ENCODE measurements at regions not wholly inside any gene's neighbourhood (a gene's known extent, or its start where the extent isn't known, plus 50 kb on each side); places are given as distances from the start of the nearest gene placed in this dataset.
"Not testable (repeated sequence)": the region's sequence is repeated elsewhere in the genome, so short reads cannot be mapped to it uniquely, and the experiment has no call there.

- H4K20me1 ChIP-seq (ENCODE audit: insufficient read depth) = no peaks in the 10 kb centered on the region
- DNase-seq (ENCODE audit: low read depth, low spot score) (no peak), ATAC-seq (no peak)
- no peak overlapping the region for H3K9ac ChIP-seq (ENCODE audit: low read length)
- no peak overlapping the region for H3K27ac ChIP-seq (ENCODE audit: low read depth, low read length)
- no peaks in the 10 kb centered on the region for H3K36me3 ChIP-seq (ENCODE audit: control insufficient read depth in 1 of 2, insufficient read depth in 2 of 2, low read length in 2 of 2)
- H3K4me2 ChIP-seq (ENCODE audit: low read length) = no peak overlapping the region
- ChIA-PET POLR2A (no interaction called here), RAD21 (ENCODE audit: low non-redundant PET in 1 of 2, low total read pairs in 2 of 2, uncharacterized antibody in 2 of 2, unreplicated experiment in 2 of 2) (no interaction called here), CTCF (no interaction called here)
- no peaks in the 10 kb centered on the region for H3K79me2 ChIP-seq (ENCODE audit: insufficient read depth, low read length)
- intact Hi-C loops (cut with micrococcal nuclease) = no loop called here
- no peaks in the 10 kb centered on the region for H3K9me3 ChIP-seq (ENCODE audit: control insufficient read depth in 1 of 2, insufficient read depth in 1 of 2, low read depth in 1 of 2, low read length in 2 of 2)
- H3K4me3 ChIP-seq (replicated peaks in 1 of 2; ENCODE audit: low read depth in 1 of 2, low read length in 2 of 2) = no peak overlapping the region
- no peaks in the 10 kb centered on the region for H3K4me1 ChIP-seq (ENCODE audit: control insufficient read depth in 1 of 2, insufficient read depth in 2 of 2, low read length in 2 of 2)
- TF ChIP-seq CTCF (IDR thresholded peaks at IDR 0.05 in 2 of 3, conservative IDR thresholded peaks at IDR 0.05 in 1 of 3; ENCODE audit: borderline replicate concordance in 1 of 3, insufficient read depth in 1 of 3, low read depth in 2 of 3, low read length in 2 of 3) (no peak), JUND (IDR thresholded peaks at IDR 0.05) (no peak), YY1 (IDR thresholded peaks at IDR 0.05; ENCODE audit: extremely low read depth, insufficient replicate concordance, low read depth, low read length) (no peak), SIN3A (IDR thresholded peaks at IDR 0.05; ENCODE audit: low read depth) (no peak), POLR2A (IDR thresholded peaks at IDR 0.05; ENCODE audit: borderline replicate concordance, extremely low read depth, insufficient read depth, insufficient read length) (no peak), ZNF274 (IDR thresholded peaks at IDR 0.05; ENCODE audit: low read depth, low read length) (no peak), REST (IDR thresholded peaks at IDR 0.05; ENCODE audit: low read depth) (no peak), SRF (IDR thresholded peaks at IDR 0.05; ENCODE audit: low read depth) (no peak), SP1 (IDR thresholded peaks at IDR 0.05; ENCODE audit: low read depth) (no peak), MAX (IDR thresholded peaks at IDR 0.05) (no peak), TCF7L2 (IDR thresholded peaks at IDR 0.05; ENCODE audit: borderline replicate concordance, extremely low read depth, insufficient read depth, insufficient read length) (no peak), ATF3 (IDR thresholded peaks at IDR 0.05) (no peak), ELF1 (IDR thresholded peaks at IDR 0.05; ENCODE audit: borderline replicate concordance, low read depth) (no peak)
- no peaks in the 10 kb centered on the region for H3K27me3 ChIP-seq (ENCODE audit: insufficient read depth, low read length)
- H2AFZ ChIP-seq (ENCODE audit: low read depth, low read length, poor library complexity, severe bottlenecking) = no peak overlapping the region
- H3K9me2 ChIP-seq (ENCODE audit: insufficient read depth) = no peaks in the 10 kb centered on the region
- no TSS peak for BruUV-seq (replicated peaks)
These were observed 366.4 kb upstream of the FTMT start for GRCh38 chr5:121485281-121485680.

GRCh38 chr5:121485999-121486398 lies 365.7 kb upstream of the FTMT start:
- H2AFZ ChIP-seq (ENCODE audit: low read depth, low read length, poor library complexity, severe bottlenecking); H3K36me3 ChIP-seq (ENCODE audit: control insufficient read depth in 1 of 2, insufficient read depth in 2 of 2, low read length in 2 of 2); ATAC-seq; BruUV-seq (replicated peaks); H4K20me1 ChIP-seq (ENCODE audit: insufficient read depth); intact Hi-C loops (cut with micrococcal nuclease); H3K4me1 ChIP-seq (ENCODE audit: control insufficient read depth in 1 of 2, insufficient read depth in 2 of 2, low read length in 2 of 2); H3K27me3 ChIP-seq (ENCODE audit: insufficient read depth, low read length); H3K9me2 ChIP-seq (ENCODE audit: insufficient read depth); H3K4me3 ChIP-seq (replicated peaks in 1 of 2; ENCODE audit: low read depth in 1 of 2, low read length in 2 of 2); H3K27ac ChIP-seq (ENCODE audit: low read depth, low read length); DNase-seq (ENCODE audit: low read depth, low spot score); CTCF ChIA-PET; H3K9me3 ChIP-seq (ENCODE audit: control insufficient read depth in 1 of 2, insufficient read depth in 1 of 2, low read depth in 1 of 2, low read length in 2 of 2); RAD21 ChIA-PET (ENCODE audit: low non-redundant PET in 1 of 2, low total read pairs in 2 of 2, uncharacterized antibody in 2 of 2, unreplicated experiment in 2 of 2); H3K9ac ChIP-seq (ENCODE audit: low read length); H3K4me2 ChIP-seq (ENCODE audit: low read length); POLR2A ChIA-PET; H3K79me2 ChIP-seq (ENCODE audit: insufficient read depth, low read length): not testable (repeated sequence)

Data from HCT116 (cell line).